H1 (cell line): ENCODE measurements at regions not wholly inside any gene's neighbourhood (a gene's known extent, or its start where the extent isn't known, plus 50 kb on each side); places are given as distances from the start of the nearest gene placed in this dataset.

ENCODE experiments used
- CTCF ChIA-PET: fragments of 300-600 bp; sonication (Branson Sonifier 250); formaldehyde crosslinking; loops from one replicate; lab custom pipeline; 2021; ENCODE audit not compliant: partially characterized antibody; lab: Charles Lee
- POLR2A ChIA-PET: fragments of 300-600 bp; sonication (Branson Sonifier 250); formaldehyde crosslinking; loops from one replicate; lab custom pipeline; 2021; ENCODE audit warnings: inconsistent platforms; ENCODE audit not compliant: partially characterized antibody; lab: Charles Lee
- DNase-seq, 2 experiments: peaks; one replicate each; pipeline versions ENCODE4 v3.0.0 to v3.0.0-alpha.2; 2010 to 2022; ENCODE audit warnings: low spot score in 2 of 2, low read depth in 1 of 2, mixed read lengths in 1 of 2
- FAIRE-seq: peaks from 2 replicates; lab custom pipeline; 2011; peaks lifted over from hg19 to GRCh38; lab: Jason Lieb, UNC
- H2AFZ ChIP-seq: 2 replicates; pipeline ENCODE4 v1.8.1; 2012; ENCODE audit warnings: low read length, inconsistent platforms
- H2AK5ac ChIP-seq: 2 replicates; pipeline ENCODE4 v1.6.1; 2013; ENCODE audit warnings: low read depth, low read length
- H2BK120ac ChIP-seq: replicated peaks from 2 replicates; pipeline ENCODE3; 2013; ENCODE audit warnings: low read depth, low read length, inconsistent platforms
- H2BK12ac ChIP-seq: 2 replicates; pipeline ENCODE4 v1.6.1; 2013; ENCODE audit warnings: low read depth, low read length
- H2BK15ac ChIP-seq: 2 replicates; pipeline ENCODE4 v1.6.1; 2013; ENCODE audit warnings: low read length
- H2BK20ac ChIP-seq: 2 replicates; pipeline ENCODE4 v1.6.1; 2013; ENCODE audit warnings: low read length
- H2BK5ac ChIP-seq: 2 replicates; pipeline ENCODE4 v1.6.1; 2013; ENCODE audit warnings: low read depth, low read length
- H3K14ac ChIP-seq: 2 replicates; pipeline ENCODE4 v1.6.1; 2013; ENCODE audit warnings: inconsistent platforms; ENCODE audit not compliant: insufficient read length
- H3K18ac ChIP-seq: 2 replicates; pipeline ENCODE4 v1.6.1; 2013; ENCODE audit warnings: low read length; ENCODE audit errors: extremely low read depth
- H3K23ac ChIP-seq: 2 replicates; pipeline ENCODE4 v1.6.1; 2013; ENCODE audit warnings: inconsistent platforms; ENCODE audit not compliant: insufficient read length
- H3K23me2 ChIP-seq: 2 replicates; pipeline ENCODE4 v1.6.1; 2013; ENCODE audit warnings: low read depth, low read length
- H3K27ac ChIP-seq: 2 replicates; pipeline ENCODE4 v1.6.1; 2011; ENCODE audit warnings: low read depth, low read length, inconsistent platforms
- H3K27me3 ChIP-seq, 4 experiments: replicated peaks in 1 of 4; 1 replicate in 1 of 4; 2 replicates in 3 of 4; pipeline versions ENCODE4 v1.6.1 to v1.8.1; 2011 to 2013; ENCODE audit warnings: low read length in 3 of 4, mild to moderate bottlenecking in 3 of 4, inconsistent platforms in 2 of 4, mixed read lengths in 2 of 4, moderate library complexity in 1 of 4; ENCODE audit not compliant: control insufficient read depth in 3 of 4, insufficient read depth in 3 of 4; ENCODE audit errors: extremely low read depth in 1 of 4
- H3K36me3 ChIP-seq, 4 experiments: 2 replicates each; pipeline versions ENCODE4 v1.6.1 to v1.8.1; 2011 to 2013; ENCODE audit warnings: mild to moderate bottlenecking in 4 of 4, low read length in 3 of 4, moderate library complexity in 2 of 4, control low read depth in 1 of 4, inconsistent platforms in 1 of 4; ENCODE audit not compliant: insufficient read depth in 4 of 4, control insufficient read depth in 2 of 4
- H3K4ac ChIP-seq: replicated peaks from 2 replicates; pipeline ENCODE3; 2013; ENCODE audit warnings: low read length, low read depth, mixed read lengths, inconsistent platforms; ENCODE audit not compliant: insufficient read length
- H3K4me1 ChIP-seq, 4 experiments: replicated peaks in 1 of 4; 1 replicate in 1 of 4; 2 replicates in 3 of 4; pipeline versions ENCODE4 v1.6.1 to v1.8.1; 2011 to 2013; ENCODE audit warnings: low read length in 3 of 4, inconsistent platforms in 2 of 4, mixed read lengths in 1 of 4; ENCODE audit not compliant: insufficient read depth in 4 of 4, control insufficient read depth in 3 of 4
- H3K4me2 ChIP-seq, 2 experiments: 2 replicates each; pipeline versions ENCODE4 v1.6.1 to v1.8.1; 2011 to 2013; ENCODE audit warnings: low read depth in 2 of 2, low read length in 2 of 2, control low read depth in 1 of 2, inconsistent platforms in 1 of 2, mild to moderate bottlenecking in 1 of 2; ENCODE audit not compliant: insufficient read depth in 1 of 2
- H3K4me3 ChIP-seq, 4 experiments: fragments of 200-600, 300-600 bp in 1 of 4; sonication (generic), shearing (Covaris generic), sonication (Bioruptor Twin) in 1 of 4; 2 replicates each; pipeline versions ENCODE4 v1.5.1 to v1.8.1; 2011 to 2016; ENCODE audit warnings: low read length in 4 of 4, low read depth in 3 of 4, control low read depth in 2 of 4, inconsistent platforms in 2 of 4, mild to moderate bottlenecking in 2 of 4, mixed read lengths in 1 of 4, moderate library complexity in 1 of 4; ENCODE audit not compliant: insufficient read depth in 2 of 4; ENCODE audit errors: extremely low read depth in 1 of 4
- H3K56ac ChIP-seq: replicated peaks from 2 replicates; pipeline ENCODE3; 2013; ENCODE audit warnings: low read depth, mild to moderate bottlenecking, mixed read lengths, low read length, inconsistent platforms; ENCODE audit not compliant: insufficient read length
- H3K79me1 ChIP-seq: 2 replicates; pipeline ENCODE4 v1.6.1; 2013; ENCODE audit warnings: low read depth, low read length, control low read depth
- H3K79me2 ChIP-seq, 2 experiments: 2 replicates each; pipeline versions ENCODE4 v1.6.1 to v1.8.1; 2012 to 2013; ENCODE audit warnings: low read length in 2 of 2, mild to moderate bottlenecking in 2 of 2, inconsistent platforms in 1 of 2; ENCODE audit not compliant: insufficient read depth in 2 of 2, control insufficient read depth in 1 of 2
- H3K9ac ChIP-seq, 4 experiments: replicated peaks in 1 of 4; 1 replicate in 1 of 4; 2 replicates in 3 of 4; pipeline versions ENCODE4 v1.6.1 to v1.8.1; 2011 to 2013; ENCODE audit warnings: low read depth in 3 of 4, low read length in 3 of 4, control low read depth in 2 of 4, mild to moderate bottlenecking in 2 of 4, moderate library complexity in 2 of 4, inconsistent platforms in 1 of 4; ENCODE audit errors: extremely low read depth in 1 of 4
- H3K9me3 ChIP-seq, 2 experiments: 2 replicates each; pipeline versions ENCODE4 v1.6.1 to v1.8.1; 2012 to 2013; ENCODE audit warnings: mild to moderate bottlenecking in 2 of 2, moderate library complexity in 2 of 2, control low read depth in 1 of 2, inconsistent platforms in 1 of 2, low read depth in 1 of 2, low read length in 1 of 2, mixed read lengths in 1 of 2; ENCODE audit not compliant: insufficient read depth in 2 of 2
- H4K20me1 ChIP-seq, 2 experiments: replicated peaks in 1 of 2; 2 replicates each; pipeline versions ENCODE3 to v1.8.1; 2011 to 2013; ENCODE audit warnings: inconsistent platforms in 2 of 2, low read length in 2 of 2, mild to moderate bottlenecking in 1 of 2; ENCODE audit not compliant: insufficient read depth in 2 of 2, control insufficient read depth in 1 of 2
- H4K5ac ChIP-seq: 2 replicates; pipeline ENCODE4 v1.6.1; 2013; ENCODE audit warnings: low read length, low read depth, mixed read lengths, inconsistent platforms; ENCODE audit not compliant: insufficient read length
- H4K8ac ChIP-seq: 2 replicates; pipeline ENCODE4 v1.8.0; 2013; ENCODE audit warnings: mild to moderate bottlenecking, moderate library complexity, low read length, inconsistent platforms; ENCODE audit not compliant: insufficient read depth; ENCODE audit errors: extremely low read depth
- H4K91ac ChIP-seq: replicated peaks from 2 replicates; pipeline ENCODE3; 2013; ENCODE audit warnings: low read length, mixed read lengths, inconsistent platforms; ENCODE audit not compliant: insufficient read length
- CHD7 ChIP-seq: fragments of 300-600 bp; sonication (generic); IDR thresholded peaks from 2 replicates; pipeline ENCODE4 v1.7.1; 2012; ENCODE audit warnings: low read length, moderate library complexity, mild to moderate bottlenecking, inconsistent platforms; ENCODE audit not compliant: insufficient replicate concordance
- WGBS, 2 experiments: shearing (Covaris generic) in 1 of 2; methylation state at CpG; one replicate each; pipeline versions ENCODE4 v1.1.6 to v1.1.7; 2013 to 2015; ENCODE audit warnings: low lambda C conversion rate in 2 of 2, mixed read lengths in 2 of 2, inconsistent platforms in 1 of 2, low coverage in 1 of 2, missing lambda C conversion rate in 1 of 2; ENCODE audit not compliant: insufficient replicate concordance in 2 of 2, insufficient coverage in 1 of 2, insufficient read length in 1 of 2; ENCODE audit errors: extremely low coverage in 1 of 2, missing lambda C conversion rate in 1 of 2; 5-methylcytosine and 5-hydroxymethylcytosine counted together

DNA sequence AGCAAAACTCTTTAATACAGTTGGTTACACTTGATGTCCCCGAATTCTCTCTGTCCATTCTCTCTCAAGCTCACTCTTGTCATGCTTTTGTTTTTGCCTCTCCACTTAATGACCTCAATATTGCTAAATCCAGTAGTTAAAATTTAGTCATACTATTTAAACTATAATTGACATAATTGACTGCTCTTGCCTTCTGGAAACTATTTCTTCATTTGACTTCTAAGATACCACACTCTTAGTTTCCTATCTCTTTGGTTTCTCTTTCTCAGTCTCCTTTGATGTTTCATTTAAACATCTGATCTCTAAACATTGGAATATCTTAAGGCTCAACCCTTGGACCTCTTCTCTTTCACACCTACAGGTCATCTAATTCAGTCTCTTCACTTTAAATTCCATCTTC is 211.3 kb downstream of the COG6 start:
- Histone ChIP-seq H3K4me1 (no peaks in the 10 kb centered on the region), H3K4me2 (no peak overlapping the region), H3K27ac (no peak overlapping the region), H3K4me3 (no peak overlapping the region), H2AK5ac (no peak overlapping the region), H2BK15ac (no peak overlapping the region), H2AFZ (no peak overlapping the region), H3K23ac (no peak overlapping the region), H3K23me2 (no peaks in the 10 kb centered on the region), H4K20me1 (no peaks in the 10 kb centered on the region), H3K4ac (no peak overlapping the region), H3K79me2 (no peaks in the 10 kb centered on the region), H4K91ac (no peak overlapping the region), H3K56ac (no peak overlapping the region), H4K5ac (no peak overlapping the region), H3K9ac (no peak overlapping the region), H3K9me3 (no peaks in the 10 kb centered on the region), H3K18ac (no peak overlapping the region), H3K36me3 (no peaks in the 10 kb centered on the region), H2BK20ac (no peak overlapping the region), H2BK120ac (no peak overlapping the region), H2BK5ac (no peak overlapping the region), H3K27me3 (no peaks in the 10 kb centered on the region), H2BK12ac (no peak overlapping the region), H4K8ac (no peak overlapping the region), H3K79me1 (no peaks in the 10 kb centered on the region), H3K14ac (no peak overlapping the region)
- DNase-seq (no peak), FAIRE-seq (no peak)
- WGBS, 2 experiments, result 83% methylated on average over 1 of the region's 1 CpG; no CpG with 5 or more reads in 1 of the 2 experiments
- ChIA-PET POLR2A (no interaction called here), CTCF (no interaction called here)
- no peak for TF ChIP-seq CHD7
